ENCODE measurements at regions not wholly inside any gene's neighbourhood (a gene's known extent, or its start where the extent isn't known, plus 50 kb on each side); places are given as distances from the start of the nearest gene placed in this dataset.

GRCh38 chr12:78269620-78270019 lies 438.9 kb downstream of the NAV3 start:
- no peak for DNase-seq
- peaks cover 6% of the 10 kb centered on the region for H3K9me3 Mint-ChIP-seq
- H3K4me3 ChIP-seq (ENCODE audit: low read length), result no peak overlapping the region
- no peaks in the 10 kb centered on the region for H3K27me3 ChIP-seq (ENCODE audit: control insufficient read depth in 1 of 2, insufficient read depth in 2 of 2, low read length in 2 of 2)
- no peak overlapping the region for H3K27ac Mint-ChIP-seq
- no peaks in the 10 kb centered on the region for H3K4me1 ChIP-seq (ENCODE audit: insufficient read depth, low read length)
- H3K4me1 Mint-ChIP-seq (ENCODE audit: low read depth), result no peaks in the 10 kb centered on the region
- H3K27ac ChIP-seq (ENCODE audit: low read depth in 1 of 2, low read length in 2 of 2), result no peak overlapping the region
- no peaks in the 10 kb centered on the region for H3K36me3 ChIP-seq (ENCODE audit: insufficient read depth, low read length)
- no peaks in the 10 kb centered on the region for H3K27me3 Mint-ChIP-seq
- TF ChIP-seq CTCF (IDR thresholded peaks at IDR 0.05), result no peak
- ATAC-seq (ENCODE audit: poor library complexity), result no peak
- H3K4me3 Mint-ChIP-seq, result no peak overlapping the region
- H3K9me3 ChIP-seq (ENCODE audit: control insufficient read depth in 1 of 2, insufficient read depth in 1 of 2, low read length in 2 of 2), result no peaks in the 10 kb centered on the region
- POLR2A ChIA-PET, result no interaction called here
- CTCF ChIA-PET, result no interaction called here
- intact Hi-C loops (cut with DNase I, micrococcal nuclease), result no loop called here
- H3K36me3 Mint-ChIP-seq (ENCODE audit: low read depth), result no peaks in the 10 kb centered on the region

- Histone ChIP-seq H3K27me3 (ENCODE audit: control insufficient read depth in 1 of 2, insufficient read depth in 2 of 2, low read length in 2 of 2) (no peaks in the 10 kb centered on the region), H3K4me1 (ENCODE audit: insufficient read depth, low read length) (no peaks in the 10 kb centered on the region), H3K9me3 (ENCODE audit: control insufficient read depth in 1 of 2, insufficient read depth in 1 of 2, low read length in 2 of 2) (no peaks in the 10 kb centered on the region), H3K27ac (ENCODE audit: low read depth in 1 of 2, low read length in 2 of 2) (no peak overlapping the region), H3K4me3 (ENCODE audit: low read length) (no peak overlapping the region), H3K36me3 (ENCODE audit: insufficient read depth, low read length) (no peaks in the 10 kb centered on the region)
- no peaks in the 10 kb centered on the region for H3K36me3 Mint-ChIP-seq (ENCODE audit: low read depth)
- POLR2A ChIA-PET, result no interaction called here
- peaks cover 9% of the 10 kb centered on the region for H3K9me3 Mint-ChIP-seq
- no peak overlapping the region for H3K27ac Mint-ChIP-seq
- CTCF ChIA-PET, result no interaction called here
- H3K4me3 Mint-ChIP-seq, result no peak overlapping the region
- intact Hi-C loops (cut with DNase I, micrococcal nuclease), result no loop called here
- no peaks in the 10 kb centered on the region for H3K4me1 Mint-ChIP-seq (ENCODE audit: low read depth)
- ATAC-seq (ENCODE audit: poor library complexity) (no peak), DNase-seq (no peak)
- TF ChIP-seq CTCF (IDR thresholded peaks at IDR 0.05), result no peak
- no peaks in the 10 kb centered on the region for H3K27me3 Mint-ChIP-seq
Measured at GRCh38 chr12:78271546-78271945, 440.9 kb downstream of the NAV3 start.

GRCh38 chr12:78275886-78276285 lies 445.2 kb downstream of the NAV3 start:
- no peaks in the 10 kb centered on the region for H3K4me1 Mint-ChIP-seq (ENCODE audit: low read depth)
- ChIA-PET CTCF (no interaction called here), POLR2A (no interaction called here)
- Histone ChIP-seq H3K9me3 (ENCODE audit: control insufficient read depth in 1 of 2, insufficient read depth in 1 of 2, low read length in 2 of 2) (peaks cover 0 to 16% of the 10 kb centered on the region in 2 experiments), H3K27ac (ENCODE audit: low read depth in 1 of 2, low read length in 2 of 2) (no peak overlapping the region), H3K4me3 (ENCODE audit: low read length) (no peak overlapping the region), H3K36me3 (ENCODE audit: insufficient read depth, low read length) (no peaks in the 10 kb centered on the region), H3K4me1 (ENCODE audit: insufficient read depth, low read length) (no peaks in the 10 kb centered on the region), H3K27me3 (ENCODE audit: control insufficient read depth in 1 of 2, insufficient read depth in 2 of 2, low read length in 2 of 2) (no peaks in the 10 kb centered on the region)
- DNase-seq, result no peak
- intact Hi-C loops (cut with DNase I, micrococcal nuclease), result no loop called here
- no peak for ATAC-seq (ENCODE audit: poor library complexity)
- H3K36me3 Mint-ChIP-seq (ENCODE audit: low read depth), result no peaks in the 10 kb centered on the region
- H3K4me3 Mint-ChIP-seq, result no peak overlapping the region
- peaks cover 21% of the 10 kb centered on the region for H3K9me3 Mint-ChIP-seq
- H3K27ac Mint-ChIP-seq, result no peak overlapping the region
- TF ChIP-seq CTCF (IDR thresholded peaks at IDR 0.05), result no peak
- no peaks in the 10 kb centered on the region for H3K27me3 Mint-ChIP-seq
